Superior temporal gyrus (tissue), 1 donor: ENCODE measurements at regions not wholly inside any gene's neighbourhood (a gene's known extent, or its start where the extent isn't known, plus 50 kb on each side); places are given as distances from the start of the nearest gene placed in this dataset.

Experiments
- DNase-seq: peaks from one replicate; pipeline ENCODE4 v3.0.0-alpha.2; 2016; ENCODE audit errors: extremely low spot score

DNA sequence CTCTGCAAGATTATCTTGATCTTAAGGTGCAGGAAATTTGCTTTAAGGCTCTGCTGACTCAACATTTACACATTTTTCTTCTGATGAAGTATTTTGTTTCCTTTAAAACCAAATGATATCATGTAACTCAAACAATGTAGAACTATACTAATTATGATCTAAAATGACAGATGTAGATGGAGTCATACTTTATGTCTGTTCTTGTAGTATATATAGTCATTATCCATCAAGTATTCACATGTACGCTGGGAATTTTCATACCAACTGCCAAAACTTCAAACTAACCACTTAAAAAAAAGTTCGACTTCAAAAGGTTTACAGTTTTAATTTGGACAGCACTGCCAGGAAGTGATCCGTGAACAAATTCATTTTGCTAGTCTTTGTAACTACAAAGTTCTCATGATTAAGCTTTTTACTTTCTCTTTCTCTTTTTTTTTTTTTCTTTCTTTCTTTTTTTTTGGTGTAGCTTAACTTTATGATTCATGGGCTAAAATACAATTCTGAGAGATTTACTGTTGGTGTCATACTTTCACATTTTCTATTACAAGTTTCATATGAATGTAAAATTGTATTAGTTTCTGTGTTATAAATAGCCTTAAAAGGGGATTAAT, 509.0 kb upstream of the CXADR start:
- peak; percentile 35 for DNase-seq

- DNase-seq, result no peak
These were observed 480.6 kb upstream of the CXADR start for GRCh38 chr21:17032141-17032655.

GRCh38 chr21:17044696-17045095, 468.1 kb upstream of the CXADR start:
- DNase-seq, result no peak

DNA sequence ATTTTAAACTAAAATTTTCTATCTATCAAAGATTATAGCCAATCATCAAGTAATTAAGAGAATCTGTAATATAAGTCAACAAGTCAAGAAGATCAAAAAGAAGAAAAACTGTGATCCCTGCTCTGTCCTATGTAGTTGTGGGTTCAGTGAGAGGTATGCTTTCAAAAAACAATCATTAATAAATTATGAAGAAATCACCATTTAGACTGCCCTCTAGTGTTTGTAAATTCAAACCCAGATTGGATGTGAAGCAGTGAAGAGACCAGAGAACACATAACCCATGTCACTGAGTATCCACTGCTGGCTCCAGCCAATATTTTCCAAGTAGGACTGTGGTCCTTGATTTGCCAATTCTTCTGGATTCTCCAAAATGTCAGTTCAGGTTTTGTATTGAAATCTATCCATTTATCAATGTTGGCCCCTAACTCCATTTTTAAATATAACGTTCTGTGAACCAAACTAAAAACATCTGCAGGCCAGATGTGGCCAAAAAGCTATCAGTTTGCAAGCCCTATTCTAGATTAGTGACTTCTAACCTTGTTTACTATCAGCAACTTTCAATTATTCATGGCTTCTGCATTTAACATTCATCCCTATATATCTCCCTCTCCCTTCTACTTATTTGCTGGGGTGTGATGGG, 467.5 kb upstream of the CXADR start:
- DNase-seq, result peak; percentile 74

DNA sequence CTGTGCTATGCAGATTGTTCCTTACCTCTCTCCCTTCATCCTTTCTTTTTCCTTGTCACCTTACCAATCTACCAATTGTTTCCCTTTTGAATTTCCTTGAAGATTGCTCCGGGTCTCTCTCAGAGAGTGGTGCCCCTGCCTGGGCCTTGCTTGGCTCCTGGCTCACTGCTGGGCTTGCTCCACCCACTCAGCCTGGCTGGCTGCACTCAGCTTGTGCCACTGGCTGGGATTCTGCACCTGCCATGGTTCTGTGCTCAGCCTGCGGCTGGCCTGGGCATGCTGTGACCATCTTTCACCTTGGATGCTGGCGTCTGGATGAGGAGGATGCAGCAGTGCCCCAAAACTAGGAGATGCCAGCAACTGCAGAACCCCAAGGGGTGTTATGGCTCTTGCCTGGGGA, 463.9 kb upstream of the CXADR start:
- DNase-seq, result no peak

GRCh38 chr21:17050156-17050555, 462.7 kb upstream of the CXADR start:
- no peak for DNase-seq

DNA sequence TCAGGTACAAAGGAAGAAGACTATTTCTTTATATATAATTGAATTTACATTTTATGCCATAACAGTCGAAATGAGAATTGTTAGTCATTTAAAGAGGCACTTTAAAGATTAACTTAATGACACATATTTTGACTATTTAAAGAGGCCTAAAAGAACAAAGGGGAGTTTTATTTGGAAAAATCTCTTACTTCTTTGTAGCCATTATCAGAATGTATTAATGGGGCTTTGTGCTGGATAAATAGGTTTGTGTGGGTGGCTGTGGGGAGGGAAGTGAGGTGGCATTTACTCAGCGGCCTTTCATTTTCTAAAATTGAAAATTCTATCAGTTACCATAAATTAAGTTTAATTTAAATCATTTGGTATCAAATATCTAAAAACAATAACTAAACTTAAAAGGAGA, 462.2 kb upstream of the CXADR start:
- DNase-seq, result no peak

GRCh38 chr21:17051054-17051453, 461.8 kb upstream of the CXADR start:
- DNase-seq, result no peak

DNA sequence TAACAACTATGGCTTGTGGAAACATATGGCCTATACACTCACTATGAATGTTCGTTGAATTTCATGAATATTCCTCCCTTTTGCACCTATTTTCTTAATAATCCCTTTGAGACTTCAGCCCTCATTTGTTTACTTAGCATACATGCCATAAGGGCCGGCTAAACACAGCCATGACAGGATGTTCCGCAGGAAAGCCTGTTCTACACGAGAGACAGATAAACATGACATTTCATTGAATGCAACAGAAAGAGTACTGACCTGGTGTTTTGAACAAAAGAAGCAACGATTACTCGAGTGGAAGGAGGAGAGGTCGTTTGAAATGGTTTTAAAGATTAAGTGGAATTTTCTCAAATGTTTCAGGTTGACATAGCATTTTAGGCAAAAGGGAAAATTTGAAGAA, 459.5 kb upstream of the CXADR start:
- no peak for DNase-seq

GRCh38 chr21:17059936-17060335, 452.9 kb upstream of the CXADR start:
- no peak for DNase-seq

- no peak for DNase-seq
These were observed 446.8 kb upstream of the CXADR start for GRCh38 chr21:17066006-17066405.

GRCh38 chr21:17071093-17071492, 441.8 kb upstream of the CXADR start:
- DNase-seq, result no peak

DNA sequence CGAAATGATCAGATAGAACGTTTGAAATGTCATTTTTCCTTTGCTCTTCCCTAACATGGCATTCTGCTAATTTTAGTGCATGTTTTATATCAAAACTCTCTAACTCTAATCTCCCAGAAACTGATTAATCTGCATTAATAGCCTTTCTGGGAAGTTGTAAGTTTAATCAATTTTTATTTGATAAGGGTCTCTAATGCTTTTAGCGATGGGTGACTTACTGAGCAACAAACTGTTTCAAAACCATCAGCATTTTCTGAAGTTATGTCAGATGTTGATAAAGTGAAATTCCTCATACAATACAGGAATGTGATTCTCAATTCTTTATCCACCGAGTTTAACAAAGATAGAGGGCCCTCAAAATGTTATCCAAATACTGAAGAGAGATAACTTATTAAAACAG, 431.6 kb upstream of the CXADR start:
- no peak for DNase-seq

- no peak for DNase-seq
These were observed 429.9 kb upstream of the CXADR start for GRCh38 chr21:17082843-17083483.

DNA sequence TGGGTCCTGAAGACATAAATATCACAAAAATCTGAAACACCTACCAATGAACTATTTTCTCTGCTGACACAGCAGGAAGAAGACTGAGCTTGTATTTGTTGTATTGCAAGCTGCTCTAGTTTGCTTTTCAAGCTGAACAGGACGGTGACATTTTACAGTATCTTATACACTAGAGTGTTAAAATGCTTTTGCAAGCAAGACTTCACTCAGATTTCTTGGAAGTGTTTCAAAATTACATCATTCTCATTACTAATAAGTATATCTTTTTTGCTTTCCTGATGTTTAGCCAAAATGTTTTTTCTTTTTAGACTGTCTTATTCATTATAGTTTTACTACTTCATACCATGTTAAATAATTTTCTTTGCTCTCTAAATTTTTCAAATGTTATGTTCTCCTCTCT, 427.1 kb upstream of the CXADR start:
- no peak for DNase-seq

- no peak for DNase-seq
These were observed 424.3 kb upstream of the CXADR start for GRCh38 chr21:17088500-17088899.

- peak; percentile 55 for DNase-seq
These were observed 423.8 kb upstream of the CXADR start for GRCh38 chr21:17089091-17089491.

DNA sequence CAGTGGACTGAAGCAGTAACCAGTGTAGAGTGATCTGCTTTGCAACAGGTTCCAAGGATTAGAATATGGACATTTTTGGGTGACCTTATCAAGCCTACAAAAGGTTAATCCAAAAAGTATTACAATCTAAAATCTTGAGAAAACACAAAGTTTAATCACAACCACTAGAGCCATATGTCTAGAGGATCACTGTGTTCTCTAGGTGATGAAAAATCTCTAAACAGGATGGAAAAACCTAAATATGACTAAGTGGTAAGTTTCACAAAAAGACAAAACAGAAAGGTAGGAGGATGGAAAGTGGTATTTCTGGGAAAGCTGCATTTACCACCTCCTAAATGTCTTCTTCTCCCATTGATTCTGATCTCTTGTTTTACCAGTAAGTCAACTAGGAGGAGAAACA, 411.1 kb upstream of the CXADR start:
- peak; percentile 48 for DNase-seq

- no peak for DNase-seq
These were observed 406.9 kb upstream of the CXADR start for GRCh38 chr21:17105932-17106331.

DNA sequence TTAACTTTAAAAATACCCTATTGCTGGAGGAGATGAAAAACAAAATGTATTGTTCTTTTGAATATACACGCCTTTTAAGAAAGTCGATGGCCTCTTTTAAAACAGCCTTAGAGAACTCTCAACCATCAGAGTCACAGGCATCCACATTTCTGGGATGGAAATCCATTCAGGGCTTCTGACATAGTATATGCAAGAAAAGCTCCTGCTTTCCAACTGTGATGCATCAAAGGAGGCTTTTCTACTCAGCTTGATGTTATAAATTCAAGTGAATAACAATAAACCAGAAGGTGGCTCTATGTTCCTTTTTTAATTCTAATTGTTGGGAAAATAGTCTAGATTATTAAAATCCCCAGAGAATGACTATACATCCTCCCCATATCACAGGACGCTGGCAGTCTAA, 398.8 kb upstream of the CXADR start:
- DNase-seq, result no peak

DNA sequence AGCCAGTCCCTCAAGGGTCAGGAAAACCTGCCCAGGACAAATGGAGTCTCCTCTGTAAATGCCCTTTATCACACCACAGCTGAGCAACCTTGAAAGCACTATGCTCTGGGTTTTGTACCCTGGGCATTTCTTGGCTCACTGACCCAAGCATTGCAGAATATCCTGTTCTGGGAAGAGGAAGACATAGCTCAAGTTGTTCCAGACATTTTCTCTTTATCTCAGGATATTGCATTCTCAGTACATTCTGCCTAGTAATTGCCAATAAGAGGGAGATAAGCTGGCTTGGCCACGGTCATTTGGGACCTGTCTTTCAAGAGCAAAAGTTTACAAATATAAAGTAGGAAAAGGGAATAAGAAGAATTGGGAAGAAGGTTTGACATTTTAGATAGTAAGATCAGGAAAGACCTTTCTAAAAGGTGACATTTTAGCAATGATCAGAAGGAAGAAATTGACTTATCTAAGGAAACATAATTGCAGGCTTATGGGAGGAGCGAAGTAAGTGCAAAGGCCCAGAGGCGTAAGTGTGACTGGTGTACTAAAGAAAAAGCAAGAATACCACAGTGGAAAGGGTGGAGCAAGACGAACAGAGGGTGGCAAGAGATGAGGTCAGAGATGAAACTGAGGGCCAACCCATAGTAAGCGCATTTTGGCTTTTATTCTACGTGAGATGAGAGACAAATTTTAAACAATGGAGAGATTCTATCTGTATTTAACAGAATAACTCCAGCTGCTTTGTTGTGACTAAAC, 394.0 kb upstream of the CXADR start:
- no peak for DNase-seq

DNA sequence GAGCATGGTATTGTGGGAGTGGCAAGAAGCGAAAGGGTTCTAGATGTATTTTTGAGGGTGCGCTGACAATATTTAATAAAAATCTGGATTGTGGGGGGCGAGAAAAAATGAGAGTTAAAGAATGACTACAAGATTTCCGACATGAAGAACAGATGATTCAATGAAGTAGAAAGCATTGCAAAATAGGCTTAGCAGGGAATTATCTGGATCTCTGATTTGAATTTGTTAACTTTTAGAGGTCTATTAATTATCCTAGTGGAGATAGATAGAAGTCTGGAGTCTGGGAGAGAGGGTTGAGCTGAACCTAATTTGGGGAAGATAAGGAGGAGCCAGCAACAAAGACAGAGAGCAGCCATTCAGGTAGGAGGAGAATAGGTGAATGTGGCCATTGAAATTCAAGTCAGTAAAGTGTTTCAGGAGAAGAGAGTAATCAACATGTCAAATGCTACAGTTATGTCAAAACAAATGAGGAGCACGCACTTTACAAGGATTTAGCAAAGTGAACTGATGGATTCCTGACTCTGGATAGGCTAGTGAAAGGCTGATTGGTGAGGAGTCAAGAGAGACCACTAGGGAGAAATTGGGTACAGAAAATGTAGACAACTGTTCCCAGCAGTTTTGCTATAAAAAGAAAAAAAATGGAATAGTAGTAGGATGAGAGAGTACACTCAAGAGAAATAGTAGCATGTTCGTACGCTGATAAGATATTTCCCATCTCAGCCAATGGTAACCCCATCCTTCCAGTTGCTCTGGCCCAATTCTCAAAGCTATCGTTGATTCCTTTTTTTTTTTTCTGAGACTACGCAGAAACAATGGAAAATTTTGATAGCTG, 393.2 kb upstream of the CXADR start:
- DNase-seq, result no peak
